GM12874 (cell line): ENCODE measurements at regions not wholly inside any gene's neighbourhood (a gene's known extent, or its start where the extent isn't known, plus 50 kb on each side); places are given as distances from the start of the nearest gene placed in this dataset.

Experiments used
- TF ChIP-seq, protein P1 (sequence below): IDR thresholded peaks from 2 replicates; pipeline ENCODE4 v1.5.1; 2011; ENCODE audit warnings: low read depth, mild to moderate bottlenecking, control low read depth, low read length, moderate library complexity; ENCODE audit not compliant: insufficient read depth

DNA sequence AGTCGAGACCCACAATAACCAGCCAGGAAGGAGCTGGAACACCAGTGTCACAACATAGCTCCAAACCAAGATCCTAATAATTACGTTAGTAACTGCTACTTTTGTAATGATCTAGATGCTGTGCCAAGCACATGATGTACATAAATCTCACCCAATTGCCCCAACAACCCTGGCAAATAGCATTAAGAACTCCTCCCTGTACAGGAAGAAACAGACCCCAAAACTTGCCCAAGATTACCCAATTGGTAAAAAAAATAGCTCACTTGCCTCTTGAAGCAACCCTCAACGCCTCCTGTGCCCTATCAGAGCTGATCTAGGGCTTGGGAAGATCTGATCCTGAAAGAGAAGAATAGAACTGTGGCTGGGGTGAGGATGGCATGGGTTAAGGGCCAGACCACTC, 628.7 kb upstream of the AUTS2 start:
- TF ChIP-seq, protein P1, sequence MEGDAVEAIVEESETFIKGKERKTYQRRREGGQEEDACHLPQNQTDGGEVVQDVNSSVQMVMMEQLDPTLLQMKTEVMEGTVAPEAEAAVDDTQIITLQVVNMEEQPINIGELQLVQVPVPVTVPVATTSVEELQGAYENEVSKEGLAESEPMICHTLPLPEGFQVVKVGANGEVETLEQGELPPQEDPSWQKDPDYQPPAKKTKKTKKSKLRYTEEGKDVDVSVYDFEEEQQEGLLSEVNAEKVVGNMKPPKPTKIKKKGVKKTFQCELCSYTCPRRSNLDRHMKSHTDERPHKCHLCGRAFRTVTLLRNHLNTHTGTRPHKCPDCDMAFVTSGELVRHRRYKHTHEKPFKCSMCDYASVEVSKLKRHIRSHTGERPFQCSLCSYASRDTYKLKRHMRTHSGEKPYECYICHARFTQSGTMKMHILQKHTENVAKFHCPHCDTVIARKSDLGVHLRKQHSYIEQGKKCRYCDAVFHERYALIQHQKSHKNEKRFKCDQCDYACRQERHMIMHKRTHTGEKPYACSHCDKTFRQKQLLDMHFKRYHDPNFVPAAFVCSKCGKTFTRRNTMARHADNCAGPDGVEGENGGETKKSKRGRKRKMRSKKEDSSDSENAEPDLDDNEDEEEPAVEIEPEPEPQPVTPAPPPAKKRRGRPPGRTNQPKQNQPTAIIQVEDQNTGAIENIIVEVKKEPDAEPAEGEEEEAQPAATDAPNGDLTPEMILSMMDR = no peak

DNA sequence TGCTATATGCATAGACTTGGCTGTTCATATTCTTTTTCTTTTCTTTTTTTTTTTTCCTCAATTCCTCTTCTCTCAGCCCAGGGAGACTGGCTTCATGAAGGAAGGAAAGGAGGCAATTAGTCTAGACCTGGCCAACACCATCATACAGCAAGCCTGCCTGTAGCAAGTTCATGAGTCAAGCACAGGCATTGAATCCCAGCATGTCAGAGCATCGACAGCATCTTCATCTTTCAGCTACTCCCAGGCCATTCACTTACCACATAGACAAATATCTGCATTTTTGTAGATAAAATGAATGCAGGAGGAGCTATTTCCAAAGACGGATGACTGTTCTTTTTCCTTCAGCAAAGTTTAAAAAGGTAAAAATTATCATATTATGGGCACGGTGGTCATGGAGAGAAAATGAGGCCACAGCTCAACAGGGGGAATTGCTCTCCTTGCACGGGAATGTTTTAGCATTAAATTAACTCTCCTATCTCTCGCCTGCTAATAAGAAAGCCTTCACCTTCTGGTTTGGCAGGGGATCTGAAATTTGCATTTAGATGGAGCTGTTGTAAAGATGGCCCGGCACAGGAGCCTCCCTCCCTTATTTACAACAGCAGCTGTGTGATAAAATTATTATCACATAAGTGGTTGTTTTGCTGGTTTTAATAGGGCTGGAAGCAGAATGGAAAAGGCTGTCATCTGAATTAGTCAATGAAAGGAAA, 626.5 kb upstream of the AUTS2 start:
- TF ChIP-seq, protein P1 = no peak

DNA sequence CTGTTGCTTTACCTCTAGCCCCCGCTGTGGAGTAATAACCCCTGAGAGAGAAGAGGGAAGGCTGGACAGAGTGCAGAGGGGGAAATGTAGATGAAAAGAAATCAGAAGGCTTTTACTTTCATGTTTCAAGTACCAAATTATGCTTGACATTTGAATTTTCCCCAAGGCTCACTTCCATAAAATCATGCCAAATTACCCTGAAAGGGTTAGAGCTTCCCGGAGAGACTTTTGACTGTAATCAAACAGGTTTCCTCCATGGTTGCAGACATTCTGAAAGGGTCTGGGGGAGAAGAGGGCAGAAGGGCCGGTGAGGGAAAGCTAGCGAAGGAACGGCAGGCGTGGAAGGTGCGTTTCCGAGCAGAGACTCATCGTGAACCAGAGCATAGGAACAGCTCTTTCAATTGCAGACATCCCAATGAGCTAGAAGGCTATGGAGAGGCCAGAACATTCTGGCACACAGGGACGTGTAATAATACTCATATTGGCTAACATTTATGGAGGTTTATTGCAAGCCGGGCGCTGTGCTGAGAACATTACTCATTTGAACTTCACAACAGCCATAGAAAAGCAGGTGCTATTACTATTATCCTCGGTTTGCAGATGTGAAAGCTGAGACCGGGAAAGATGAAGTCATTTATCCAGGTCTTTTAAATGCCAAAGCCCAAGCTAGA, 620.8 kb upstream of the AUTS2 start:
- TF ChIP-seq, protein P1 = no peak

DNA sequence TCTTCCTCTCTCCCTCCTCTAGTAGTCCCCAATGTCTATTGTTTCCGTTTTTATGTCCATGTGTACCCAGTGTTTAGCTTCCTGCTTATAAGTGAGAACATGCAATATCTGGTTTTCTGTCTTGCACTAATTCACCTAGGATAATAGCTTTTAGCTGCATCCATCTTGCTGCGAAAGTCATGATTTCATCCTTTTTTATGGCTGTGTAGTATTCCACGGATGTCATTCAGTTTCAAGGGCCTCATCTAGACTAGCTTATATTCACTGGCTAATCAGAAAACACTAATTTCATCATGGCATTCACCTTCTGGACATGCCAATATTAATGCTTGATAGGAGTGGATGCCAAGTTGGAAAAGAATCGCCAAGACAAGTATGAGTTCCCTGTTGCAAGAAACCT, 619.6 kb upstream of the AUTS2 start:
- TF ChIP-seq, protein P1 = no peak

DNA sequence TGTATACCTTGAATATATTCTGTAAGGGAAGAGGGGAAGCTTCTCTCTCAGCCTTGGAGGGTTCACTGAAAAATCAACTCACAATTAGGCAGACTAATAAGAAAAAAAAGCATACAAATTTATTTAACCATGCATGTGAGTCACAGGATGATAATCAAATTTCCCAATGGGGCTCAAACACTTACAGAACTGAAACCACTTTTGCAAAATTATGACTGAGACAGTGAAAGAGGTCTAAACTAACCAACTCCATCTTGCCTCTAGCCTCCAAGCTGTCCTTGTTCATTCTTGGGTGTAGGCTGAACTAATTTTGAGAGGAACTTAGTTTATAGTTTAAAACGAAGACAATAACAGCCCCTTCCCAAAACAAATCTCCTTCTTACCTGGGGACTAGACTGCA, 618.3 kb upstream of the AUTS2 start:
- TF ChIP-seq, protein P1 = no peak

DNA sequence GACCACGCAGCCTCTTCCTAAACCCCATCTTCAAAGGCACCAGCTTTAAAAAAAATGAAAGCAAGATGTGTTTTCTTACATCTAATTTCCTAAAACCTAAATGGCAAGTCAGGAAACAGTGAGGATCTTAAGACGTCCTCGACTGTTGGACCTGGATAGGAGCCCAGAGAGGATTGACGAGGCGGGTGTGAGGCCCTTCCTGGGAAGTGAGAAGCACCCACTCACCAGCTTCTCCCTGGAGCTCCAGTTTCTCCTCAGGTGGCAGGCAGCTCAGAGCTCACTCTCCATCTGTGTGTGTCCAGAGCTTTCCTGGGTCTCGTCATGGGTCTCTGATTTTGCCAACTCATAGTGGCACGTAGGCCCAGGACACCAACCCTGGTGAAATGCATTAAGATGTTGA, 614.0 kb upstream of the AUTS2 start:
- TF ChIP-seq, protein P1 = no peak

DNA sequence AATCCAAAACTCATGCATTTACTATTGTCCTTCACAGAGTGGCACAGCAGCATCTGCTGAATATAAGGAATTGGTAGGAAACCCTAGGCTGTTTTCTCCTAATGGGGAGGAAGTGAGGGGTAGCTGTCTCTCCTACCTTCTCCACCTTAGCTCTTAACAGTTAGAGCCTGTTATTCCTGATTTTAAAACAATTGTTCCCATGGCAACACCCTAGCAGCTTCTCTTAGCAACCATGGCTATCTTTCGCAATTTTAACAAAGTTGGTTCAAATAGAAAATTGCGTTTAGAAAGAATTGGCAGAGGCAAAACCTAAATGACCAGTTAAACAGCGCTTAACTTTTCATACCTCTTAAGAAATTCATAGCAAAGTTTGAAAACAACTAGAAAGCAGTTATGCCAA, 603.4 kb upstream of the AUTS2 start:
- TF ChIP-seq, protein P1 = no peak
